SK-N-SH (cell line): ENCODE measurements at regions not wholly inside any gene's neighbourhood (a gene's known extent, or its start where the extent isn't known, plus 50 kb on each side); places are given as distances from the start of the nearest gene placed in this dataset.

Experiments
- GABPA ChIP-seq: IDR thresholded peaks from 2 replicates; pipeline ENCODE4 v1.4.0; 2012; ENCODE audit warnings: low read depth, mild to moderate bottlenecking
- SMC3 ChIP-seq: IDR thresholded peaks from 2 replicates; pipeline ENCODE4 v1.6.1; 2012; ENCODE audit warnings: low read depth, low read length, improper control_type of control experiment
- TEAD4 ChIP-seq: IDR thresholded peaks from 2 replicates; pipeline ENCODE4 v1.4.0; 2012; ENCODE audit warnings: mild to moderate bottlenecking, borderline replicate concordance; ENCODE audit not compliant: insufficient read depth
- TF ChIP-seq, protein P1 (sequence below): fragments of 150-350 bp; IDR thresholded peaks from 2 replicates; pipeline ENCODE4 v1.6.1; 2017; ENCODE audit warnings: antibody characterized with exemption, low read length, low read depth, borderline replicate concordance

DNA sequence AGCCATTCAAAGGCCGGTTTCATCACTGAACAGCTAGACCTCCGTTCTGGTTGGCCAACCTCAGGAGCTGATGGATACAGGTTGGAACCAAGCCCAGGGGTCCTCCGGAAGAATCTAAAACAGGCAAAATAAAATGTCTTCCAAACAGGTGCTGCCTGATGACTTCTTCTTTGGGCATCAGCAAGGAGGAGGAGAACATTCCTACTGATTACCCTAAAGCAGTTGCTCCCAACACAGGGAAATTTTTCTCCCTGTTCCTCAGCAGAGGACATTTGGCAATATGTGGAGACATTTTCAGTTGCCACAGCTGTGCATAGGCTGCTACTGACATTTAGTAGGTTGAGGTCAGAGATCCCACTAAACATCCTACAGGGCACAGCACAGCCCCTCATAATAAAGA lies 319.3 kb upstream of the PPARGC1A start:
- TF ChIP-seq SMC3 (no peak), TEAD4 (no peak), GABPA (no peak)
- TF ChIP-seq, protein P1, sequence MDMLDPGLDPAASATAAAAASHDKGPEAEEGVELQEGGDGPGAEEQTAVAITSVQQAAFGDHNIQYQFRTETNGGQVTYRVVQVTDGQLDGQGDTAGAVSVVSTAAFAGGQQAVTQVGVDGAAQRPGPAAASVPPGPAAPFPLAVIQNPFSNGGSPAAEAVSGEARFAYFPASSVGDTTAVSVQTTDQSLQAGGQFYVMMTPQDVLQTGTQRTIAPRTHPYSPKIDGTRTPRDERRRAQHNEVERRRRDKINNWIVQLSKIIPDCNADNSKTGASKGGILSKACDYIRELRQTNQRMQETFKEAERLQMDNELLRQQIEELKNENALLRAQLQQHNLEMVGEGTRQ = no peak
